HG02610 (cell line): ENCODE measurements at regions not wholly inside any gene's neighbourhood (a gene's known extent, or its start where the extent isn't known, plus 50 kb on each side); places are given as distances from the start of the nearest gene placed in this dataset.
"Not testable (repeated sequence)": the region's sequence is repeated elsewhere in the genome, so short reads cannot be mapped to it uniquely, and the experiment has no call there.

ENCODE experiments used
- ATAC-seq: cut with Tn5 transposase; IDR thresholded peaks from one replicate; pipeline ENCODE4 v1.9.1; 2021; ENCODE audit warnings: mild to moderate bottlenecking, moderate library complexity; ENCODE audit not compliant: unreplicated experiment

- not testable (repeated sequence) for ATAC-seq
Measured at GRCh38 chr9:7484014-7484413, 315.6 kb downstream of the DMAC1 start.

- no peak for ATAC-seq
Measured at GRCh38 chr9:7481570-7481969, 318.0 kb downstream of the DMAC1 start.

GRCh38 chr9:7479300-7479699, 320.3 kb downstream of the DMAC1 start:
- ATAC-seq: no peak

- ATAC-seq: no peak
Measured at GRCh38 chr9:7478646-7479045, 320.9 kb downstream of the DMAC1 start.

GRCh38 chr9:7467186-7467585, 332.4 kb downstream of the DMAC1 start:
- ATAC-seq: no peak

GRCh38 chr9:7461791-7462190, 337.8 kb downstream of the DMAC1 start:
- ATAC-seq: no peak

- ATAC-seq: no peak
Measured at GRCh38 chr9:7456793-7457530, 342.6 kb downstream of the DMAC1 start.

- ATAC-seq: no peak
Measured at GRCh38 chr9:7456377-7456776, 343.2 kb downstream of the DMAC1 start.

GRCh38 chr9:7454624-7455023, 345.0 kb downstream of the DMAC1 start:
- ATAC-seq: no peak

GRCh38 chr9:7452378-7452777, 347.2 kb downstream of the DMAC1 start:
- ATAC-seq: no peak

GRCh38 chr9:7451062-7451461, 348.5 kb downstream of the DMAC1 start:
- ATAC-seq: no peak

GRCh38 chr9:7443541-7443940, 356.0 kb downstream of the DMAC1 start:
- no peak for ATAC-seq

GRCh38 chr9:7439355-7439995, 360.1 kb downstream of the DMAC1 start:
- no peak for ATAC-seq

GRCh38 chr9:7436754-7437153, 362.8 kb downstream of the DMAC1 start:
- ATAC-seq: no peak

GRCh38 chr9:7433508-7434292, 365.9 kb downstream of the DMAC1 start:
- no peak for ATAC-seq

GRCh38 chr9:7432989-7433388, 366.6 kb downstream of the DMAC1 start:
- ATAC-seq: no peak

GRCh38 chr9:7417397-7417796, 382.2 kb downstream of the DMAC1 start:
- ATAC-seq: not testable (repeated sequence)

GRCh38 chr9:7415836-7416235, 383.7 kb downstream of the DMAC1 start:
- no peak for ATAC-seq

- ATAC-seq: no peak
Measured at GRCh38 chr9:7408845-7409244, 390.7 kb downstream of the DMAC1 start.

- ATAC-seq: no peak
Measured at GRCh38 chr9:7407246-7407645, 392.3 kb downstream of the DMAC1 start.

GRCh38 chr9:7405924-7406604, 393.5 kb downstream of the DMAC1 start:
- ATAC-seq: peak; percentile 88
